ENCODE measurements at regions not wholly inside any gene's neighbourhood (a gene's known extent, or its start where the extent isn't known, plus 50 kb on each side); places are given as distances from the start of the nearest gene placed in this dataset.
A peak's percentile ranks its signal among the peaks of the same experiment; 100 is the strongest.
"Not testable (repeated sequence)": the region's sequence is repeated elsewhere in the genome, so short reads cannot be mapped to it uniquely, and the experiment has no call there.

DNA sequence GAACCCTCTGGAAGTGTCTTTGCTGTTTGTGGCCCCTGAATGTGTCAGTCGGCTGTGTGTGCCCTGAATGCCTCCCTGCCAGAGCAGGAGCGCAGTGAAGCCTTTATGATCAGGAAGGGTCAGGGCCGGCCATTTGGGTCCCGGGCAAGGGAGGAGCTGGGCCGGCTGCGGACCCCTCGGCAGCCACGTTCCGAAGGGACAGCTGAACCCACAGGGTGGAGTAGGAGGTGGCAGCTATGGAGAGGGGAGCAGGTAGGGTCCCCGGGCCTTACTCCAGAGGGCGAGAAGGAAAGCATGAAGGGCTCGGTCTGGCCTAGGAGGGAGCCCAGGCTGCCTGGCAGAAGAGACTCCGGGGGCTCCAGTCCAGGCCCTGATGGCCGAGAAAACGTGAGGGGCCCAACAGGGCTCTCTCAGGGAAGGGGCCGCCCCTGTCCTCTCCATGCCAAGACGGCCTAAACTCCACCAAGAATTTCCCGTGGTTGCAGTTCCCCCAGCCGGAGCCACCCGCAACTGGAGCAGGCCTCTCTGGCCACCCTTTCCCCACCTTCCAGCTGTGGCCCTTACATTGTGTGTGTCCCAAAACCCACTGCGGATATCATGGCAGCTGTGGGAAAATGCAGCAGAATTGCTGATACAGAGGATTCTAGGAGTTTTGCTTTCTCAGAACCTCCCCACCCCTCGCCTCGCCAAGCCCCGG is 182.2 kb upstream of the STK26 start:
- no peaks in the 10 kb centered on the region for H3K9me3 Mint-ChIP-seq
- no peak for DNase-seq
- H3K4me1 Mint-ChIP-seq, result peaks cover 5% of the 10 kb centered on the region in 2 donors
- no peak overlapping the region for H3K4me3 Mint-ChIP-seq
- H3K27me3 Mint-ChIP-seq, result peaks cover 0 to 21% of the 10 kb centered on the region in 2 donors
- peak in 1 of 2 donors; percentile 25 for ATAC-seq (replicated peaks)
- no peaks in the 10 kb centered on the region for H3K36me3 Mint-ChIP-seq
- peak overlapping the region; percentile 51 for H3K27ac Mint-ChIP-seq

GRCh38 chrX:131841496-131842437 is 181.3 kb upstream of the STK26 start:
- no peaks in the 10 kb centered on the region for H3K36me3 Mint-ChIP-seq
- peak overlapping the region in 1 of 2 donors; percentile 39 for H3K4me3 Mint-ChIP-seq
- no peaks in the 10 kb centered on the region for H3K9me3 Mint-ChIP-seq
- ATAC-seq (replicated peaks) (peak; percentile 73 to 79), DNase-seq (no peak)
- peaks cover 5% of the 10 kb centered on the region in 2 donors for H3K4me1 Mint-ChIP-seq
- H3K27ac Mint-ChIP-seq, result no peak overlapping the region
- H3K27me3 Mint-ChIP-seq, result peaks cover 0 to 21% of the 10 kb centered on the region in 2 donors

DNA sequence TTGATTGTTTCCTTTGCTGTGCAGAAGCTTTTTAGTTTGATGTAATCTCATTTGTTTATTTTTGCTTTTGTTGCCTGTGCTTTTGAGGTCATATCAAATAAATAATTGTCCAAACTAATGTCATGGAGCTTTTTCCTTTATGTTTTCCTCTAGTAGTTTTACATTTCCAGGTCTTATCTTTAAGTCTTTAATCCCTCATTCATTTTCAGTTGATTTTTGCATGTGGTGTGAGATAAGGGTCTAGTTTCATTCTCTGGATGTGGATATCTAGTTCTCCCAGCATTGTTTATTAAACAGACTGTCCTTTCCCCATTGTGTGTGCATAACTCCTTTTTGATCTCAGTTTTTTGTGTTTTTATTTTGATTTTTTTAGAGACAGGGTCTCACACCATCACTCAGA is 179.1 kb upstream of the STK26 start:
- Mint-ChIP-seq H3K4me1 (peaks cover 5% of the 10 kb centered on the region in 2 donors), H3K27ac (no peak overlapping the region), H3K9me3 (no peaks in the 10 kb centered on the region), H3K4me3 (no peak overlapping the region), H3K36me3 (no peaks in the 10 kb centered on the region), H3K27me3 (peaks cover 0 to 21% of the 10 kb centered on the region in 2 donors)
- no peak for DNase-seq
- ATAC-seq (replicated peaks), result no peak

GRCh38 chrX:131845201-131845600 is 177.9 kb upstream of the STK26 start:
- H3K9me3 Mint-ChIP-seq, result no peaks in the 10 kb centered on the region
- ATAC-seq (replicated peaks) (no peak), DNase-seq (no peak)
- peaks cover 0 to 21% of the 10 kb centered on the region in 2 donors for H3K27me3 Mint-ChIP-seq
- H3K36me3 Mint-ChIP-seq, result no peaks in the 10 kb centered on the region
- H3K4me1 Mint-ChIP-seq, result peaks cover 5% of the 10 kb centered on the region in 2 donors
- H3K4me3 Mint-ChIP-seq, result no peak overlapping the region
- H3K27ac Mint-ChIP-seq, result no peak overlapping the region

- H3K27ac Mint-ChIP-seq, result no peak overlapping the region
- DNase-seq, result no peak
- H3K36me3 Mint-ChIP-seq, result no peaks in the 10 kb centered on the region
- H3K9me3 Mint-ChIP-seq, result no peaks in the 10 kb centered on the region
- H3K4me3 Mint-ChIP-seq, result no peak overlapping the region
- H3K27me3 Mint-ChIP-seq, result peaks cover 0 to 19% of the 10 kb centered on the region in 2 donors
- H3K4me1 Mint-ChIP-seq, result peaks cover 5% of the 10 kb centered on the region in 2 donors
- ATAC-seq (replicated peaks), result no peak
Observed at GRCh38 chrX:131845771-131846170, 177.3 kb upstream of the STK26 start.

GRCh38 chrX:131850964-131851363 is 172.1 kb upstream of the STK26 start:
- not testable (repeated sequence) for ATAC-seq (replicated peaks); DNase-seq; H3K9me3 Mint-ChIP-seq; H3K36me3 Mint-ChIP-seq; H3K4me3 Mint-ChIP-seq; H3K27ac Mint-ChIP-seq; H3K27me3 Mint-ChIP-seq; H3K4me1 Mint-ChIP-seq

DNA sequence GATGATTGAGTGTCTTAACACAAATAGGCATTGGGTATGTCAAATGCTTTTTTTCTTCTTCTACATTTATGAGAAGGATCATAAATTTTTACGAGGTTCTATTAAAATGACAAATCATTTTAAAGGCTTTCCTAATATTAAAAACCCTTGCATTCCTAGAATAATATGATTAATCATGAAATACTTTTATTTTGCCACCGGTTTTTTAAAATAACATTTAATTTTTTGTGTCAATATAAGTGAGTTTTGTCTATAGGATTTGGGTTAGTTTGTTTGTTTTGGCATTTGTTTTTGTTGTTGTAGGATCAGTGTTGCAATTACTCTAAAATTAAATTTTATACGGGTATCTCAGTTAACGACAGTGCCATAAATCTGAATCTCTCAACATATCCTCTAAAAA is 169.7 kb upstream of the STK26 start:
- no peak overlapping the region for H3K27ac Mint-ChIP-seq
- ATAC-seq (replicated peaks), result no peak
- H3K36me3 Mint-ChIP-seq, result no peaks in the 10 kb centered on the region
- H3K4me1 Mint-ChIP-seq, result peaks cover 0 to 2% of the 10 kb centered on the region in 2 donors
- H3K4me3 Mint-ChIP-seq, result no peak overlapping the region
- H3K9me3 Mint-ChIP-seq, result no peaks in the 10 kb centered on the region
- DNase-seq, result no peak
- peaks cover 0 to 10% of the 10 kb centered on the region in 2 donors for H3K27me3 Mint-ChIP-seq

- H3K36me3 Mint-ChIP-seq, result no peaks in the 10 kb centered on the region
- DNase-seq, result no peak
- H3K4me3 Mint-ChIP-seq, result no peak overlapping the region
- H3K27me3 Mint-ChIP-seq, result peaks cover 0 to 10% of the 10 kb centered on the region in 2 donors
- no peak overlapping the region for H3K27ac Mint-ChIP-seq
- peaks cover 0 to 2% of the 10 kb centered on the region in 2 donors for H3K4me1 Mint-ChIP-seq
- no peak for ATAC-seq (replicated peaks)
- no peaks in the 10 kb centered on the region for H3K9me3 Mint-ChIP-seq
Observed at GRCh38 chrX:131854581-131854980, 168.5 kb upstream of the STK26 start.

DNA sequence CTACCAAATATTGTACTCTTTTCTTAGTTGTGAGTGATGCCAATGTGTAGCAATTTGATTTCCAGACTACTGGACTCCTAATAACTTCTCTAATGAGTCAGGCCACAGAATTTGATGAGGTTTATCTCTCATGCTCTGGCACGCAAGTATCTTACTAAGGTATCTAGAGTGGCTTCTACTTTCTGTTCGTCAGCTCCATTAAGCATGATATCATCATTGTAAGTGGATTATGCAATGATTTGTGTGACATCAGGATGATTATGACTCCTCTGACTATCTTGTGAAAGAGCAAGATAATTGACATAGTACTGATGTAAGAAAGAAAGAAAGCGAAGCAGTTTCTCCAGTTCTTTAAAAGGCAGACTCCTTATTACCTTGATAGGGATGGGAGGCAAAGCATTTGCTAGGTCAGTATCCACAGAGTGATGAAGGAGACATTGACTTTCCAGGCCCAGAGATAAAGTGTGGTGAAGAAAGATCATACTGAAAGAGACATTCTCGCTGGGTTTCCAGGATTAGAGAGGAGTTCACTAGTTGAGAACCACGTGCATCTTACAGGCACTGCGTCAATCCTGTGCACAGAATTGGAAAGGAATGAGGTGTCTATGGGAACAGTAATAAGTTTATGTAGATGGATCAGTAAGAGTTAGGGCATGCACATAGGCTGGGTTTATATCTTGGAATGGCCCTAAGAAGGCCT is 161.9 kb upstream of the STK26 start:
- no peaks in the 10 kb centered on the region for H3K9me3 Mint-ChIP-seq
- ATAC-seq (replicated peaks) (no peak), DNase-seq (no peak)

DNA sequence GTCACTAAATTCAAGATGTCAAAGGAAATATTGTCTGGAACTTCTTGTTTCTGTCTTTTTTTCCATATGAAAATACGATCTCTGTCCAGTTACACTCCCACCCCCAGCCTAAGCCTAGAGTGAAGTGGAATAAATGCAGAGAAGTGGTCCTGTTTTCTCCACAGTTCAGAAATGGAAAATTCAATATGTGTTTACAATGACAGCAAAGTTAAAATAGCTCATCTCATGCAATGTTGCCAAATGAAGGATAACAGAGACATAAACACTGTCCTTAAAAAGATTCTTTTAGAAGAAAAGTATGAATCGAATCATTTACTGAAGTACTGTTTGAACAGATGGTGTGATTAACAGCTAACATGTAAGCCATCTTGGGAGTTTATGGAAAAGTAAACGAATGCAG is 160.8 kb upstream of the STK26 start:
- no peak overlapping the region for H3K4me3 Mint-ChIP-seq
- no peak for DNase-seq
- no peak for ATAC-seq (replicated peaks)
- no peaks in the 10 kb centered on the region for H3K9me3 Mint-ChIP-seq
- H3K36me3 Mint-ChIP-seq, result no peaks in the 10 kb centered on the region
- H3K4me1 Mint-ChIP-seq, result no peaks in the 10 kb centered on the region
- no peak overlapping the region for H3K27ac Mint-ChIP-seq
- H3K27me3 Mint-ChIP-seq, result peaks cover 0 to 4% of the 10 kb centered on the region in 2 donors

More for the DNA sequence above, 161.9 kb upstream of the STK26 start:
- H3K36me3 Mint-ChIP-seq, result no peaks in the 10 kb centered on the region
- peaks cover 0 to 4% of the 10 kb centered on the region in 2 donors for H3K27me3 Mint-ChIP-seq
- no peak overlapping the region for H3K4me3 Mint-ChIP-seq
- H3K4me1 Mint-ChIP-seq, result no peaks in the 10 kb centered on the region
- H3K27ac Mint-ChIP-seq, result no peak overlapping the region

DNA sequence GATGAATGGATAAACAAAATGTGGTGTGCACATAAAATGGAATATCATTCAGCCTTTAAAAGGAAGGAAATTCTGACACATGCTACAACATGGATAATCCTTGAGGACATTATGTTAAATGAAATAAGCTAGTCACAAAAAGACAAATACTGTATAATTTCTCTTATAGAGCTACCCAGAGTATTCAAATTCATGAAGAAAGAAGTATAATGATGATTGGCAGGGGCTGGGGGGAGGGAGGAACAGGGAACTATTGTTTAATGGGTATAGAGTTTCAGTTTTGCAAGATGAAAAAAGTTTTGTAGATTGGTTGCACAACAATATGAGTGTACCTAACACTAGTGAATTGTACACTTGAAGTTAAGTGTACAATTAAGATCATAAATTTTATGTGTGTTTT is 153.9 kb upstream of the STK26 start:
- no peak for DNase-seq
- H3K27me3 Mint-ChIP-seq, result peaks cover 0 to 4% of the 10 kb centered on the region in 2 donors

DNA sequence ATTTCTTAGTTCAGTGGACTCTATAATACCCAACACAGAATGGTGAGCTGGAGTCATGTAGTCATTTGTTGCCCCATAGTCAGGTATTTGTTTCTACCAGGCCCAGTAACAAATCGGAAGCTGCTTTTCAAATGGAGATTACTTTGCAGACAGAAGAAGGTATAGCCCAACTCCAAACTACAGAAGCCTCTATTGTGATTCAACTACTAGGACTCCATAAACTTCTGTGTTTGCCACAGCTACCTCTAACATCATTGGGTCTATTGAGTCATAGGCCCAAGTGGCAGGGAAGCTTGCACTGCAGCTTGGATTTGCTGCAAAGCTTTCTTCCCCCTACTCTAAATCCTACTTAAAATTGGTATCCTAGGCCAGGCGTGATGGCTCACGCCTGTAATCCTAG is 148.8 kb upstream of the STK26 start:
- no peaks in the 10 kb centered on the region for H3K36me3 Mint-ChIP-seq
- ATAC-seq (replicated peaks), result no peak
- H3K27me3 Mint-ChIP-seq, result peaks cover 0 to 4% of the 10 kb centered on the region in 2 donors
- no peaks in the 10 kb centered on the region for H3K4me1 Mint-ChIP-seq
- no peak for DNase-seq
- H3K27ac Mint-ChIP-seq, result no peak overlapping the region
- no peak overlapping the region for H3K4me3 Mint-ChIP-seq
- H3K9me3 Mint-ChIP-seq, result peaks cover 0 to 1% of the 10 kb centered on the region in 2 donors

More for the DNA sequence above, 153.9 kb upstream of the STK26 start:
- no peak for ATAC-seq (replicated peaks)
- Mint-ChIP-seq H3K9me3 (no peaks in the 10 kb centered on the region), H3K36me3 (no peaks in the 10 kb centered on the region), H3K4me3 (no peak overlapping the region), H3K27ac (no peak overlapping the region), H3K4me1 (no peaks in the 10 kb centered on the region)

GRCh38 chrX:131875827-131876226 is 147.3 kb upstream of the STK26 start:
- not testable (repeated sequence) for H3K27ac Mint-ChIP-seq; DNase-seq; H3K9me3 Mint-ChIP-seq; H3K36me3 Mint-ChIP-seq; ATAC-seq (replicated peaks); H3K4me3 Mint-ChIP-seq; H3K4me1 Mint-ChIP-seq; H3K27me3 Mint-ChIP-seq

- ATAC-seq (replicated peaks), result peak in 1 of 2 donors; percentile 31
- peaks cover 0 to under 1% of the 10 kb centered on the region in 2 donors for H3K36me3 Mint-ChIP-seq
- DNase-seq, result no peak
- no peak overlapping the region for H3K27ac Mint-ChIP-seq
- peaks cover 0 to 6% of the 10 kb centered on the region in 2 donors for H3K4me1 Mint-ChIP-seq
- H3K4me3 Mint-ChIP-seq, result no peak overlapping the region
- peaks cover 0 to 5% of the 10 kb centered on the region in 2 donors for H3K9me3 Mint-ChIP-seq
- peaks cover 6 to 26% of the 10 kb centered on the region in 2 donors for H3K27me3 Mint-ChIP-seq
Observed at GRCh38 chrX:131881194-131881593, 141.9 kb upstream of the STK26 start.
